ENCODE measurements at regions not wholly inside any gene's neighbourhood (a gene's known extent, or its start where the extent isn't known, plus 50 kb on each side); places are given as distances from the start of the nearest gene placed in this dataset.

DNA sequence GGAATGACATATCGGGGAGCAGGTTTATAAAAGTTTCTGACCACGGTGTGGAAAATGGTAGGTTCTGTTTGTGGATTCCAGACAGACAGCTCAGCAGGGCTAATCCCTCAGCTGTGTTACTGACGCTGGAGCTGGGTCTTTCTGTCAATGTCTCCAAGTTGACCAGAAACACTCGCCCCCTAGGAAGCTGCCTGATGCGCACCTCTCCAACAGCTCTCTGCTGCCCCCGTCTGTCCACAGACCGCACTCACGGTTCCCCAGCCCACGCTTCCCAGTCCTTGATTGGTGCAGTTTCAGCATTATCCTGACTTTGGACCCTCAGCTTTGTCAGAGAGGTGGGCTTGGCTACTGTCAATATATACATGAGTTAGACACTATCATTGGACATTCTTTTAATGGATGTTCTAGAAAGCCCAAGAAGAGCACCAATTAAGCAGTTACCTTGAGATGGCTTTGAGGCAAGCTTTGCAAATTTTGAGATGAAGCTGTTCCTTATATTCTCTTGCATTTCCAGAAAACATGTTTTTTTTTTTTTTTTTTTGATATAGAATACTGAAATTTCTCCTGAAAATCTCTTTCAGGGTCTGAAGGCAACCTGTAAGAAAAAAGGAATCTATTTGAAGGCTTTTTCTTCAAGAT is 98.9 kb upstream of the TBC1D5 start:
- peak; percentile 94 to 99 for TF ChIP-seq CTCF (conservative IDR thresholded peaks at IDR 0.05; ENCODE audit: low read depth in 2 of 2)
- TF ChIP-seq REST (IDR thresholded peaks at IDR 0.05; ENCODE audit: unreplicated experiment) = no peak
- no peak for TF ChIP-seq EZH2 (IDR thresholded peaks at IDR 0.05; ENCODE audit: low read depth, unreplicated experiment)
- no peak for TF ChIP-seq CREB1 (CRISPR knock-in tag; IDR thresholded peaks at IDR 0.05; ENCODE audit: low read depth)
- no peak for TF ChIP-seq EZH2phosphoT487 (IDR thresholded peaks at IDR 0.05; ENCODE audit: unreplicated experiment)
- no peak for TF ChIP-seq POLR2AphosphoS5 (IDR thresholded peaks at IDR 0.05; ENCODE audit: low read depth)
- no peak for TF ChIP-seq ZNF114 (CRISPR knock-in tag; IDR thresholded peaks at IDR 0.05)
- no peak for TF ChIP-seq JUNB (IDR thresholded peaks at IDR 0.05; ENCODE audit: unreplicated experiment)
- TF ChIP-seq STAT1 (IDR thresholded peaks at IDR 0.05; ENCODE audit: unreplicated experiment) = no peak
